ENCODE measurements at regions not wholly inside any gene's neighbourhood (a gene's known extent, or its start where the extent isn't known, plus 50 kb on each side); places are given as distances from the start of the nearest gene placed in this dataset.

DNA sequence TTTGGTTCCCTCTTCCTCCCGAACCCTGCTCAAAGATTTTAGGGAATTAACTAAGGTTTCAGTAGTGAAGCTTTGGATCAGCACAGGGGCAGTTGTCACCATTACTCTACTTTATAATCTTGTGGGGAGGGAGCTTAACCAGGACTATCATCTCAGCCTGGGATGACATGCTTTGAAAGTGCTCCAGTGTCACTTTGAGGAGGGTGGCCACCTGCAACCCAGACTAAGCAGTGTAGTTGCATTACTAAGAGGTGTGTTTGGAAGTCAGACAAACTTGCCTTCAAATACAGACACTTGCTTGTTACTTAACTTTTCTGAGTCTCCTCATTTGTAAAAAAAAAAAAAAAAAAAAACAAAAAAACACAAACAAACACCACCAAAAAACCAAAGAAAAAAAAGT is 340.3 kb upstream of the TBL1XR1 start:
- TF ChIP-seq, protein P1, sequence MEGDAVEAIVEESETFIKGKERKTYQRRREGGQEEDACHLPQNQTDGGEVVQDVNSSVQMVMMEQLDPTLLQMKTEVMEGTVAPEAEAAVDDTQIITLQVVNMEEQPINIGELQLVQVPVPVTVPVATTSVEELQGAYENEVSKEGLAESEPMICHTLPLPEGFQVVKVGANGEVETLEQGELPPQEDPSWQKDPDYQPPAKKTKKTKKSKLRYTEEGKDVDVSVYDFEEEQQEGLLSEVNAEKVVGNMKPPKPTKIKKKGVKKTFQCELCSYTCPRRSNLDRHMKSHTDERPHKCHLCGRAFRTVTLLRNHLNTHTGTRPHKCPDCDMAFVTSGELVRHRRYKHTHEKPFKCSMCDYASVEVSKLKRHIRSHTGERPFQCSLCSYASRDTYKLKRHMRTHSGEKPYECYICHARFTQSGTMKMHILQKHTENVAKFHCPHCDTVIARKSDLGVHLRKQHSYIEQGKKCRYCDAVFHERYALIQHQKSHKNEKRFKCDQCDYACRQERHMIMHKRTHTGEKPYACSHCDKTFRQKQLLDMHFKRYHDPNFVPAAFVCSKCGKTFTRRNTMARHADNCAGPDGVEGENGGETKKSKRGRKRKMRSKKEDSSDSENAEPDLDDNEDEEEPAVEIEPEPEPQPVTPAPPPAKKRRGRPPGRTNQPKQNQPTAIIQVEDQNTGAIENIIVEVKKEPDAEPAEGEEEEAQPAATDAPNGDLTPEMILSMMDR (conservative IDR thresholded peaks at IDR 0.05; ENCODE audit: low read depth, low read length) = no peak
- TF ChIP-seq EZH2phosphoT487 (IDR thresholded peaks at IDR 0.05; ENCODE audit: borderline replicate concordance, low read length) = no peak
- no peak for TF ChIP-seq EZH2 (IDR thresholded peaks at IDR 0.05; ENCODE audit: low read length, unreplicated experiment)

Data from PC-3 (cell line).